ENCODE measurements at regions not wholly inside any gene's neighbourhood (a gene's known extent, or its start where the extent isn't known, plus 50 kb on each side); places are given as distances from the start of the nearest gene placed in this dataset.
"Not testable (repeated sequence)": the region's sequence is repeated elsewhere in the genome, so short reads cannot be mapped to it uniquely, and the experiment has no call there.

GRCh38 chr16:5176505-5176904 lies 78.9 kb upstream of the EEF2KMT start:
- H3K4me3 ChIP-seq: no peak overlapping the region
- intact Hi-C loops (cut with DNase I): no loop called here

DNA sequence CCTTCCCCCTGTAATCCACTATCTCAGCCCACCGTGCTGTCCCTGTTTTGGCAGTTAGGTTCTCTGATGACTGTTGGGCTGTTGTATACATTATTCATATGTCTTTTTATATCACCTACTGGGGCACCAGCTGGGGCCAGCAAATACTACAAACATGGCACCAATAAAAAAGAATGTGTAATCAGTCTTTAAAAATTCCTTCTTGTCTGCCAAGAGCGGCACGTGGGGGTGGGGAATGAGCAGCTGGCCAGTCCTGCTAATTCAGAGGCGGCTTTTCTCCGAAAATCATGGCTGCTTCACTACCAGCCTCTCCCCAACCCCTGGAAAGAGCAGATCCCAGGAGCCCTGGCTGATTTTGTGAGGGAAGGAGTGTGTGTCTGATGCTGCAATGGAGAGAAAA lies 77.7 kb upstream of the EEF2KMT start:
- no peaks in the 10 kb centered on the region for H3K9me3 ChIP-seq
- no peak overlapping the region for H3K4me3 ChIP-seq
- TF ChIP-seq CTCF (IDR thresholded peaks at IDR 0.05) (no peak), POLR2AphosphoS5 (IDR thresholded peaks at IDR 0.05; ENCODE audit: insufficient read depth in 1 of 2, low read depth in 1 of 2) (no peak), POLR2A (IDR thresholded peaks at IDR 0.05) (no peak)
- H3K27me3 ChIP-seq: no peaks in the 10 kb centered on the region
- H3K4me1 ChIP-seq: no peaks in the 10 kb centered on the region
- no peak overlapping the region for H3K27ac ChIP-seq
- H3K36me3 ChIP-seq: no peaks in the 10 kb centered on the region
- no peak for DNase-seq (ENCODE audit: extremely low spot score in 2 of 2)
- intact Hi-C loops (cut with DNase I): no loop called here

More at GRCh38 chr16:5176505-5176904, 78.9 kb upstream of the EEF2KMT start:
- Histone ChIP-seq H3K27me3 (no peaks in the 10 kb centered on the region), H3K36me3 (no peaks in the 10 kb centered on the region), H3K9me3 (no peaks in the 10 kb centered on the region), H3K27ac (no peak overlapping the region), H3K4me1 (no peaks in the 10 kb centered on the region)
- no peak for DNase-seq (ENCODE audit: extremely low spot score in 2 of 2)
- TF ChIP-seq CTCF (IDR thresholded peaks at IDR 0.05) (no peak), POLR2AphosphoS5 (IDR thresholded peaks at IDR 0.05; ENCODE audit: insufficient read depth in 1 of 2, low read depth in 1 of 2) (no peak)

DNA sequence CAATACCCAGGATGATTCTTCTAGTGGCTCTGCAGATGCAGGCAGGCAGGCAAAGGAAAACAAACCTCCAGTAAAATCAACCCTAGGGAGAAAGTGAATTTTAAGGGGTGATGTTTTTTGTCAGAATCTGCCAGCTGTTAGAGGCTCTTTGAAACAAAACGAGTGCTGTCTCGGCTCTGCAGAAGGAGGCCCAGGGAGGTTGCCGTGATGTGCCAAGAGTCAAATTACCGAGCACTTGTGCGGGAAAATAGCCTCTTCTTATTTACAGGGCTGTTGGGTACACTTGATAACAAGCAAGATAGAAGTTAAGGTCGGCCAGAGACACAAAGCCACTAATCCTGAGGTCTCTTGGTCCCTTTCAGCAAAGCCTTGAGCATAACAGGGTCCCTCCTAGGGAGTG lies 68.9 kb upstream of the EEF2KMT start:
- no peak for DNase-seq (ENCODE audit: extremely low spot score in 2 of 2)

DNA sequence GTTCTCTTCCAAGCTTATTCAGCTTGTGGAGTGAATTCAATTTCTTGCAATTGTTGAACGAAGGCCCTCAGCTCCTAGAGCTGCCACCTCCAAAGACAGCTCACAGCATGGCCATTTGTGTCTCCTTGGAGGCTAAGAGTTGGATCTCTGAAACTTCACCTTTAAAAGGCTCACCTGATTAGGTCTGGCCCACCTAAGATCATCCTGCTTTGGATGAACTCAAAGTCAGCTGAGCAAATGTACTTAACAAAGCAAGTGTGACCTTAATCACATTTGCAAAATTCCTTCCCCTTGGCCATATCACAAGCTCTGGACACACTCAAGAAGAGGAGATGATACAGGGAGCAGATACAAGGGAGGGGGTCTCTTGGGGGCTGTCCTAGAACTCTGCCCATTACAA lies 67.8 kb upstream of the EEF2KMT start:
- H3K27me3 ChIP-seq; H3K36me3 ChIP-seq; DNase-seq (ENCODE audit: extremely low spot score in 2 of 2); intact Hi-C loops (cut with DNase I); H3K9me3 ChIP-seq; H3K4me1 ChIP-seq; H3K27ac ChIP-seq; H3K4me3 ChIP-seq: not testable (repeated sequence)

More for the DNA sequence above, 68.9 kb upstream of the EEF2KMT start:
- intact Hi-C loops (cut with DNase I): no loop called here
- Histone ChIP-seq H3K4me1 (no peaks in the 10 kb centered on the region), H3K36me3 (no peaks in the 10 kb centered on the region), H3K9me3 (no peaks in the 10 kb centered on the region), H3K27me3 (no peaks in the 10 kb centered on the region), H3K4me3 (no peak overlapping the region), H3K27ac (no peak overlapping the region)
- TF ChIP-seq POLR2A (IDR thresholded peaks at IDR 0.05): no peak
- TF ChIP-seq CTCF (IDR thresholded peaks at IDR 0.05): no peak
- TF ChIP-seq POLR2AphosphoS5 (IDR thresholded peaks at IDR 0.05; ENCODE audit: insufficient read depth in 1 of 2, low read depth in 1 of 2): no peak

GRCh38 chr16:5162801-5163200 lies 65.2 kb upstream of the EEF2KMT start:
- H3K27ac ChIP-seq; intact Hi-C loops (cut with DNase I); DNase-seq (ENCODE audit: extremely low spot score in 2 of 2); H3K4me3 ChIP-seq; H3K27me3 ChIP-seq; H3K9me3 ChIP-seq; H3K36me3 ChIP-seq; H3K4me1 ChIP-seq: not testable (repeated sequence)

- H3K27me3 ChIP-seq; intact Hi-C loops (cut with DNase I); H3K36me3 ChIP-seq; H3K27ac ChIP-seq; H3K4me3 ChIP-seq; H3K9me3 ChIP-seq; DNase-seq (ENCODE audit: extremely low spot score in 2 of 2); H3K4me1 ChIP-seq: not testable (repeated sequence)
Measured at GRCh38 chr16:5161888-5162287, 64.3 kb upstream of the EEF2KMT start.

DNA sequence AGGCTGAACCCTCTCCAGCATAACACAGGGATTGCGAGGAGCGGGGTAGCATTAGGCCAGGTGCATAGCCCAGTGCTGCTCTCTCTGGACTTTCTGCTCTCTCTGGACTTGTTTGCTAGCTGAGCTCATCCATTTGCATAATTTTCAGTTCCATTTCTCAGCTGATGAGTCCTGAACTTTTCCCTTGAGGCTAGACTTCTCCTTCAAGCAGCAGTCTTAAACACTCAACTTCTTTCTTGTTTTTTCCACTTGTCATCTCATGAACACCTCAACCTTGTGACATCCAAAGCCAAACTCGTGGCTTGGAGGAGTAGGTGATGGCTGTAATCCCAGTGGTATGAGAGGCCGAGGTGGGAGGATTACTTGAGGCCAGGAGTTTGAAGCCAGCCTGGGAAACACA lies 62.4 kb upstream of the EEF2KMT start:
- intact Hi-C loops (cut with DNase I); DNase-seq (ENCODE audit: extremely low spot score in 2 of 2); H3K27ac ChIP-seq; H3K4me3 ChIP-seq; H3K9me3 ChIP-seq; H3K36me3 ChIP-seq; H3K4me1 ChIP-seq; H3K27me3 ChIP-seq: not testable (repeated sequence)

DNA sequence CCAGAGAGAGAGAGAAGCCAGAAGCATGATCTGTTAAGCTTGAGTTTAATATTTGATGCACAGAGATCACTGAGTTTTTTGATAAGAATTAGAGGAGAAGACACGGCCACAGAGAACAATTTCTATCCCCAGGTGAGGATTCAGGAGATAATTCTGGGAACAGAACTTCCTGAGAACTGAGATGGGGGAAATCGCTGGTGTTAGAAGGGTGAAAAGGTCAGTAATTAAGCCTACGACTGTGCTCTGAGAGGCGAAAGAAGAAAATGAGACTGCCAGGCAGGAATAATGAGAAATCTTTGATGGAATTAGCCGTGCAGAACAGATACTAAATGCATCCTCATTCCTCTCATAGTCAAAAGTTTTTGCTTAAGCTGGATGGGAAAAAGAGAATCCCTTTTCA lies 61.9 kb upstream of the EEF2KMT start:
- H3K36me3 ChIP-seq; H3K27ac ChIP-seq; DNase-seq (ENCODE audit: extremely low spot score in 2 of 2); intact Hi-C loops (cut with DNase I); H3K9me3 ChIP-seq; H3K27me3 ChIP-seq; H3K4me1 ChIP-seq; H3K4me3 ChIP-seq: not testable (repeated sequence)

Data from vagina (tissue), 2 donors.